ENCODE measurements at regions not wholly inside any gene's neighbourhood (a gene's known extent, or its start where the extent isn't known, plus 50 kb on each side); places are given as distances from the start of the nearest gene placed in this dataset.

DNA sequence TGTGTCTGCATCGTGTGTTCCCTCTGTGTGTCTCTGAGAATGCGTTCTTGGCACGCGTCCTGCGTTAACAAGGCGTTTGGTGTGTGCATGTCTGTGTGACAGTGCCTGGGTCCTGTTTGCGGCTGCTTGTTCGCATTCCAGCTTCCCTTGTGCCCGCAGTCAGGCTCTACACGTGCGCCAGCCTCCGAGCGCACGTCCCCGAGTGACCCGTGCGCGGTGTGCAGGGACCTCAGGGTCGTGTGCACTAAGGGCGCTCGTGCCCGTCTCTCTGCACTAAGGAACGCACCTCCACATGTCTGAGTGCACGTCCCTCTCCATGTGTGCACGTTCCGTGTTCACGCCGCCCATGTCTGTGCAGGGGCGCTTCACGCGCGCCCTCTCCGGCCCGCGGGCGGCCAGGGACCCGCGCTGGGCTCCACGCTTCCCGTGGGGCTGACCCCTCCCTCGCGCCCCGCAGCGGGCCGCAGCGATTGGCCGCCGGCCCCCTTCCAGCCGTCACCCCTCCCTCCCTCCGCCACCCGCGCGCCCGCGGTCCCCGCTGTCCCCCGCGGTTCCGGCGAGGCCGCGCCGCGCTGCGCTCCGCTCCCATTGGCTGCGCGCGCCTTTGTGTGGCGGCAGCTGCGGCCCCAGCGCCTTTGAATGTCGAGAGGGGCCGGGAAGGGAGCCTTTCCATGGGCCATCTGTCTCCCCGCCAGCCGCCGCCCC, 229.4 kb downstream of the HAUS1 start:
- no peak overlapping the region for H3K27ac ChIP-seq (ENCODE audit: insufficient read depth, low read depth, low read length)

DNA sequence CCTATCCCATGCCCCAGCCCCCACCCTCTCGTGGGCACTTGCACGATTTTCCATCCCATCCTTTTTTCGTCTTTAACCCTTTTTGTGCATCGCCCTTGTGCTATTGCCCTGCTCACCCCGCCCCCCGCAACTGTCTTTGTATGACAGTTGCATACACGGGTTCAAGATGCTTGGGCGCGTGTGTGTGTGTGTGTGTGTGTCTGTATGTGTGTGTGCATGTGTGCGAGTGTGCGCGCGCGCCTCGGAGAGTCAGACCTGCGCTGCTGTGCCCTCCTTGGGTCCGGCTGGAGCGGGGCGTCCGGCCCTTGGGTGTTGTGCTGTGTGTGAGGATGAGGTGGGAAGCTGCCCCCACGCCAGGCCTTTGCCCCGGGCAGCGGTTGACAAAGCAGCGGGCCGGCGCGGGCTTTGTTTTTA, 230.7 kb downstream of the HAUS1 start:
- Histone ChIP-seq H3K79me2 (ENCODE audit: control insufficient read depth, insufficient read depth, low read length) (no peaks in the 10 kb centered on the region), H2AFZ (ENCODE audit: low read depth, low read length) (no peak overlapping the region), H3K36me3 (ENCODE audit: control insufficient read depth in 2 of 2, extremely low read depth in 1 of 2, insufficient read depth in 2 of 2, low read length in 2 of 2) (no peaks in the 10 kb centered on the region), H3K27ac (ENCODE audit: insufficient read depth, low read depth, low read length) (no peak overlapping the region), H3K9me3 (replicated peaks; ENCODE audit: control insufficient read depth, insufficient read depth, low read length) (no peaks in the 10 kb centered on the region), H3K27me3 (ENCODE audit: control insufficient read depth in 2 of 2, insufficient read depth in 2 of 2, low read length in 2 of 2) (peaks cover 41 to 57% of the 10 kb centered on the region in 2 experiments), H3K9me1 (replicated peaks; ENCODE audit: control insufficient read depth, extremely low read depth, insufficient read depth, low read length) (no peaks in the 10 kb centered on the region), H4K20me1 (replicated peaks; ENCODE audit: control insufficient read depth, extremely low read depth, insufficient read depth, low read length) (no peaks in the 10 kb centered on the region), H3K4me1 (ENCODE audit: control insufficient read depth, extremely low read depth, insufficient read depth, low read length) (no peaks in the 10 kb centered on the region), H3K4me3 (replicated peaks in 1 of 3; ENCODE audit: insufficient read depth in 1 of 3, low read depth in 1 of 3, low read length in 3 of 3) (no peak overlapping the region), H3K9ac (replicated peaks; ENCODE audit: extremely low read depth, insufficient read depth, low read length) (no peak overlapping the region), H3K4me2 (ENCODE audit: insufficient read depth, low read length) (no peak overlapping the region)
- CTCF ChIA-PET = no interaction called here
- BruUV-seq (replicated peaks) = no TSS peak
- no peak for TF ChIP-seq POLR2A (IDR thresholded peaks at IDR 0.05; ENCODE audit: low read depth, low read length)
- TF ChIP-seq, protein P1, sequence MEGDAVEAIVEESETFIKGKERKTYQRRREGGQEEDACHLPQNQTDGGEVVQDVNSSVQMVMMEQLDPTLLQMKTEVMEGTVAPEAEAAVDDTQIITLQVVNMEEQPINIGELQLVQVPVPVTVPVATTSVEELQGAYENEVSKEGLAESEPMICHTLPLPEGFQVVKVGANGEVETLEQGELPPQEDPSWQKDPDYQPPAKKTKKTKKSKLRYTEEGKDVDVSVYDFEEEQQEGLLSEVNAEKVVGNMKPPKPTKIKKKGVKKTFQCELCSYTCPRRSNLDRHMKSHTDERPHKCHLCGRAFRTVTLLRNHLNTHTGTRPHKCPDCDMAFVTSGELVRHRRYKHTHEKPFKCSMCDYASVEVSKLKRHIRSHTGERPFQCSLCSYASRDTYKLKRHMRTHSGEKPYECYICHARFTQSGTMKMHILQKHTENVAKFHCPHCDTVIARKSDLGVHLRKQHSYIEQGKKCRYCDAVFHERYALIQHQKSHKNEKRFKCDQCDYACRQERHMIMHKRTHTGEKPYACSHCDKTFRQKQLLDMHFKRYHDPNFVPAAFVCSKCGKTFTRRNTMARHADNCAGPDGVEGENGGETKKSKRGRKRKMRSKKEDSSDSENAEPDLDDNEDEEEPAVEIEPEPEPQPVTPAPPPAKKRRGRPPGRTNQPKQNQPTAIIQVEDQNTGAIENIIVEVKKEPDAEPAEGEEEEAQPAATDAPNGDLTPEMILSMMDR (IDR thresholded peaks at IDR 0.05; ENCODE audit: extremely low read depth in 1 of 2, insufficient read depth in 1 of 2, low read depth in 1 of 2, low read length in 2 of 2) = no peak
- TF ChIP-seq FOS (IDR thresholded peaks at IDR 0.05; ENCODE audit: borderline replicate concordance, insufficient read depth, low read length) = no peak
- no peak for TF ChIP-seq JUN (IDR thresholded peaks at IDR 0.05; ENCODE audit: borderline replicate concordance, insufficient read depth, insufficient read length, low read depth)
- no peak for TF ChIP-seq POLR2AphosphoS5 (IDR thresholded peaks at IDR 0.05; ENCODE audit: insufficient read depth, low read depth, low read length)
- TF ChIP-seq EZH2 (IDR thresholded peaks at IDR 0.05; ENCODE audit: borderline replicate concordance, low read depth, low read length, severe bottlenecking) = peak; percentile 38
- TF ChIP-seq GATA2 (IDR thresholded peaks at IDR 0.05; ENCODE audit: insufficient read depth, insufficient read length, low read depth, low read length) = no peak
- dilution Hi-C loops (cut with MboI; ENCODE audit: extremely low pct_ligation_motif_present, low sequenced_read_pairs) (no loop called here), intact Hi-C loops (cut with micrococcal nuclease) (no loop called here)
- DNase-seq (ENCODE audit: low read depth, low spot score) (no peak), FAIRE-seq (no peak)
- POLR2A ChIA-PET = no interaction called here

More for the DNA sequence above, 229.4 kb downstream of the HAUS1 start:
- intact Hi-C loops (cut with micrococcal nuclease) (no loop called here), dilution Hi-C loops (cut with MboI; ENCODE audit: extremely low pct_ligation_motif_present, low sequenced_read_pairs) (no loop called here)
- CTCF ChIA-PET = no interaction called here
- no peak overlapping the region for H3K4me2 ChIP-seq (ENCODE audit: insufficient read depth, low read length)
- FAIRE-seq (no peak), DNase-seq (ENCODE audit: low read depth, low spot score) (no peak)
- H2AFZ ChIP-seq (ENCODE audit: low read depth, low read length) = no peak overlapping the region
- H3K9ac ChIP-seq (replicated peaks; ENCODE audit: extremely low read depth, insufficient read depth, low read length) = no peak overlapping the region
- POLR2A ChIA-PET = no interaction called here
- TF ChIP-seq POLR2A (IDR thresholded peaks at IDR 0.05; ENCODE audit: low read depth, low read length) = no peak
- TF ChIP-seq MYC (IDR thresholded peaks at IDR 0.05; ENCODE audit: low read depth, low read length) = no peak
- no peak for TF ChIP-seq FOS (IDR thresholded peaks at IDR 0.05; ENCODE audit: borderline replicate concordance, insufficient read depth, low read length)
- TF ChIP-seq GATA2 (IDR thresholded peaks at IDR 0.05; ENCODE audit: insufficient read depth, insufficient read length, low read depth, low read length) = no peak
- no peak for TF ChIP-seq EZH2 (IDR thresholded peaks at IDR 0.05; ENCODE audit: borderline replicate concordance, low read depth, low read length, severe bottlenecking)
- no TSS peak for BruUV-seq (replicated peaks)
- H3K27me3 ChIP-seq (ENCODE audit: control insufficient read depth in 2 of 2, insufficient read depth in 2 of 2, low read length in 2 of 2) = peaks cover 41 to 57% of the 10 kb centered on the region in 2 experiments
- no peaks in the 10 kb centered on the region for H3K36me3 ChIP-seq (ENCODE audit: control insufficient read depth in 2 of 2, extremely low read depth in 1 of 2, insufficient read depth in 2 of 2, low read length in 2 of 2)
- H3K79me2 ChIP-seq (ENCODE audit: control insufficient read depth, insufficient read depth, low read length) = no peaks in the 10 kb centered on the region
- no peak overlapping the region for H3K4me3 ChIP-seq (replicated peaks in 1 of 3; ENCODE audit: insufficient read depth in 1 of 3, low read depth in 1 of 3, low read length in 3 of 3)
- H3K9me1 ChIP-seq (replicated peaks; ENCODE audit: control insufficient read depth, extremely low read depth, insufficient read depth, low read length) = no peaks in the 10 kb centered on the region
- no peaks in the 10 kb centered on the region for H4K20me1 ChIP-seq (replicated peaks; ENCODE audit: control insufficient read depth, extremely low read depth, insufficient read depth, low read length)
- H3K9me3 ChIP-seq (replicated peaks; ENCODE audit: control insufficient read depth, insufficient read depth, low read length) = no peaks in the 10 kb centered on the region
- H3K4me1 ChIP-seq (ENCODE audit: control insufficient read depth, extremely low read depth, insufficient read depth, low read length) = no peaks in the 10 kb centered on the region
